ENCODE measurements at regions not wholly inside any gene's neighbourhood (a gene's known extent, or its start where the extent isn't known, plus 50 kb on each side); places are given as distances from the start of the nearest gene placed in this dataset.

- TF ChIP-seq, protein P1, sequence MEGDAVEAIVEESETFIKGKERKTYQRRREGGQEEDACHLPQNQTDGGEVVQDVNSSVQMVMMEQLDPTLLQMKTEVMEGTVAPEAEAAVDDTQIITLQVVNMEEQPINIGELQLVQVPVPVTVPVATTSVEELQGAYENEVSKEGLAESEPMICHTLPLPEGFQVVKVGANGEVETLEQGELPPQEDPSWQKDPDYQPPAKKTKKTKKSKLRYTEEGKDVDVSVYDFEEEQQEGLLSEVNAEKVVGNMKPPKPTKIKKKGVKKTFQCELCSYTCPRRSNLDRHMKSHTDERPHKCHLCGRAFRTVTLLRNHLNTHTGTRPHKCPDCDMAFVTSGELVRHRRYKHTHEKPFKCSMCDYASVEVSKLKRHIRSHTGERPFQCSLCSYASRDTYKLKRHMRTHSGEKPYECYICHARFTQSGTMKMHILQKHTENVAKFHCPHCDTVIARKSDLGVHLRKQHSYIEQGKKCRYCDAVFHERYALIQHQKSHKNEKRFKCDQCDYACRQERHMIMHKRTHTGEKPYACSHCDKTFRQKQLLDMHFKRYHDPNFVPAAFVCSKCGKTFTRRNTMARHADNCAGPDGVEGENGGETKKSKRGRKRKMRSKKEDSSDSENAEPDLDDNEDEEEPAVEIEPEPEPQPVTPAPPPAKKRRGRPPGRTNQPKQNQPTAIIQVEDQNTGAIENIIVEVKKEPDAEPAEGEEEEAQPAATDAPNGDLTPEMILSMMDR (IDR thresholded peaks at IDR 0.05), result no peak
- no peak for TF ChIP-seq POLR2AphosphoS5 (IDR thresholded peaks at IDR 0.05)
Measured at GRCh38 chr3:15974647-15975046, 176.9 kb upstream of the ANKRD28 start.

Data from transverse colon (tissue), 4 donors.